Lower lobe of right lung (tissue), 2 donors: ENCODE measurements at regions not wholly inside any gene's neighbourhood (a gene's known extent, or its start where the extent isn't known, plus 50 kb on each side); places are given as distances from the start of the nearest gene placed in this dataset.

ENCODE experiments used
- ATAC-seq, 2 donors: fragments of 200-7000 bp; cut with Tn5 transposase; one replicate each; pipeline ENCODE4 v1.9.1; 2020 to 2022; ENCODE audit warnings: mild to moderate bottlenecking in 2 of 2, moderate library complexity in 2 of 2
- DNase-seq: peaks from one replicate; pipeline ENCODE4 v3.0.0-alpha.2; 2020
- H3K27ac ChIP-seq: fragments of 200-600 bp; one replicate; pipeline ENCODE4 v1.8.0; 2022
- H3K27me3 ChIP-seq: fragments of 200-600 bp; one replicate; pipeline ENCODE4 v1.8.0; 2022; ENCODE audit warnings: low read depth
- H3K36me3 ChIP-seq: fragments of 200-600 bp; one replicate; pipeline ENCODE4 v1.8.0; 2022; ENCODE audit warnings: mild to moderate bottlenecking
- H3K4me1 ChIP-seq: fragments of 200-600 bp; one replicate; pipeline ENCODE4 v1.8.0; 2022
- H3K4me3 ChIP-seq: fragments of 200-600 bp; one replicate; pipeline ENCODE4 v1.8.0; 2022; ENCODE audit warnings: mild to moderate bottlenecking
- H3K9me3 ChIP-seq: fragments of 200-600 bp; one replicate; pipeline ENCODE4 v1.8.0; 2022
- intact Hi-C: fragments of 100-400 bp; cut with DNase I; formaldehyde crosslinking; loops from one replicate; pipeline ENCODE4 v1.11.0; 2022
- TF ChIP-seq, protein P1 (sequence below): fragments of 200-600 bp; IDR thresholded peaks from one replicate; pipeline ENCODE4 v1.8.0; 2022; ENCODE audit warnings: antibody characterized with exemption, mild to moderate bottlenecking
- donor health status: DM: no; HTN: yes; CAD: no; lungs with severe emphysema.

DNA sequence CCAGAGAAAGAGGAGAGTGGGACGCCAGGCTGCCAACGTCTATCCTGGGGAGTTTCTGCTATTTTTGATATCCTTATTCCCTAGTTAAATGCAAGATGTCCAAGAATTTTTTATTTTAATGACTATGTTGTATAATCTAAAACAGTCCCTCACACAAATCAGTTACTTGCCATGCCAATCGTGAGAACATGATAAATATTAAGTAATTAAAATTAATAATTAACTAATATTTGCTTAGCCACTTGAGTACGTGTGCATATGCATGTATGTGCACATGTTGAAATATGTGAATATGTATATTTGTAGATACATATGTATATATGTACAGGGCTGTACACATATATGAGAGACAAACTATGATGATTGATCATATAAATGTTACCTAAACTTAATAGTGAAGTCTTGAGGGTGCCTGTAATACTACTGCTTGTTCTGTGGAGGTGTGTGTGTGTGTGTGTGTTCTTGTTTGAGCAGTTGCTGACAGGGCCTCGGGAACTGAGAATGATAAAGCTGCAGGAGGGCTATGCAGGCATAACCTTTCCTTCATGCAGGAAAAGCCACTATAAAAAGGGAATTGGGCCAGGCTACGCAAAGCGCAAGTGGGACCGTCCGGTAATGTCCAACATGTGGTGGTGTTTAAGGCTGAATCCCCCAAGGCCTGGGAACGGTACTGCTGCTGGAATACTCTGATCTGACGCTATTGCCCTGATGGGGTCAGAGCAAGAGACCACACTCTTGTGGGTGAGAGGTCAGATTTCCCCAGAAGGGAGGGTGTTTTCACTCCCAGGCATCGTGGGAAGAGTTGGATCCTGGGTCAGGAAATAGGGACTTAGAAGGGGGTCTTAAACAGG is 148.3 kb upstream of the TBX18 start:
- DNase-seq (no peak), ATAC-seq (no peak)
- Histone ChIP-seq H3K27ac (no peak overlapping the region), H3K9me3 (no peaks in the 10 kb centered on the region), H3K27me3 (no peaks in the 10 kb centered on the region), H3K36me3 (no peaks in the 10 kb centered on the region), H3K4me3 (no peak overlapping the region), H3K4me1 (no peaks in the 10 kb centered on the region)
- TF ChIP-seq, protein P1, sequence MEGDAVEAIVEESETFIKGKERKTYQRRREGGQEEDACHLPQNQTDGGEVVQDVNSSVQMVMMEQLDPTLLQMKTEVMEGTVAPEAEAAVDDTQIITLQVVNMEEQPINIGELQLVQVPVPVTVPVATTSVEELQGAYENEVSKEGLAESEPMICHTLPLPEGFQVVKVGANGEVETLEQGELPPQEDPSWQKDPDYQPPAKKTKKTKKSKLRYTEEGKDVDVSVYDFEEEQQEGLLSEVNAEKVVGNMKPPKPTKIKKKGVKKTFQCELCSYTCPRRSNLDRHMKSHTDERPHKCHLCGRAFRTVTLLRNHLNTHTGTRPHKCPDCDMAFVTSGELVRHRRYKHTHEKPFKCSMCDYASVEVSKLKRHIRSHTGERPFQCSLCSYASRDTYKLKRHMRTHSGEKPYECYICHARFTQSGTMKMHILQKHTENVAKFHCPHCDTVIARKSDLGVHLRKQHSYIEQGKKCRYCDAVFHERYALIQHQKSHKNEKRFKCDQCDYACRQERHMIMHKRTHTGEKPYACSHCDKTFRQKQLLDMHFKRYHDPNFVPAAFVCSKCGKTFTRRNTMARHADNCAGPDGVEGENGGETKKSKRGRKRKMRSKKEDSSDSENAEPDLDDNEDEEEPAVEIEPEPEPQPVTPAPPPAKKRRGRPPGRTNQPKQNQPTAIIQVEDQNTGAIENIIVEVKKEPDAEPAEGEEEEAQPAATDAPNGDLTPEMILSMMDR: no peak
- intact Hi-C loops: no loop called here

DNA sequence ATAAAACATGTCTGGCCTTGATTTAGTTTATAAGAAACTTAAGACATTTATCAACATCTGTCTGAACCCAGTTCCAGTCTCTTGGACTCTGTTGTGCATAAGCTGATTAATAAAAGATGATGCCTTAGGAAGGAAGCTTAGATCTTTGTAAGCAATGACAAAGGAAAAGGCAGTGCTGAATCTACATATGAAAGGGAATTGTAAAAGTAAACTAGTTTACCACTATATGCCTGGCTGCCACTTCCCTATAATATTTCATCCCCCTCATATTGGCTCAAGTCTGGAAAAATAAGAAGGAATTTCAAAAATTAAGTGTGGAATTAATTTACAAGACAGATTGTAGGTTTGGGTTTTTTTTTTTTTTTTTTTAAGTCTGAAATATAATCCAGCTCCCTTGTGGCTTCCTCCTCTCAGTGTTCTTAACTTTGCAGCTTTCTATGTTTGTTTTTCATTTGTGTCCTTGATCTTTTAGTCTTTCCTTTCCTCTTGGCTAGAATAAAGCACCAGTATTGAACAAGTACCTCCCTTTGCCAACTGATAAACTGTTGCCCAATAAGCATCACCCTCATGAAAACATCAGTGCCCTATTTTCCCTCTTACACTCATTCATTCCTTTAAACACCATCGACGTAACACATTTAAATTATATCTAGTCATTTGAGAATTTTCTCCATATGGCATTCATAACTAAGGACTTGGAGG is 146.7 kb upstream of the TBX18 start:
- TF ChIP-seq, protein P1: no peak
- Histone ChIP-seq H3K9me3 (no peaks in the 10 kb centered on the region), H3K4me3 (no peak overlapping the region), H3K27me3 (no peaks in the 10 kb centered on the region), H3K36me3 (no peaks in the 10 kb centered on the region), H3K27ac (no peak overlapping the region), H3K4me1 (no peaks in the 10 kb centered on the region)
- intact Hi-C loops: no loop called here
- DNase-seq: no peak
- ATAC-seq: no peak

- Histone ChIP-seq H3K4me3 (no peak overlapping the region), H3K27me3 (no peaks in the 10 kb centered on the region), H3K36me3 (no peaks in the 10 kb centered on the region), H3K27ac (no peak overlapping the region), H3K4me1 (no peaks in the 10 kb centered on the region), H3K9me3 (no peaks in the 10 kb centered on the region)
- TF ChIP-seq, protein P1: no peak
- intact Hi-C loops: no loop called here
- ATAC-seq (no peak), DNase-seq (no peak)
These were observed 144.0 kb upstream of the TBX18 start for GRCh38 chr6:84908304-84908904.

DNA sequence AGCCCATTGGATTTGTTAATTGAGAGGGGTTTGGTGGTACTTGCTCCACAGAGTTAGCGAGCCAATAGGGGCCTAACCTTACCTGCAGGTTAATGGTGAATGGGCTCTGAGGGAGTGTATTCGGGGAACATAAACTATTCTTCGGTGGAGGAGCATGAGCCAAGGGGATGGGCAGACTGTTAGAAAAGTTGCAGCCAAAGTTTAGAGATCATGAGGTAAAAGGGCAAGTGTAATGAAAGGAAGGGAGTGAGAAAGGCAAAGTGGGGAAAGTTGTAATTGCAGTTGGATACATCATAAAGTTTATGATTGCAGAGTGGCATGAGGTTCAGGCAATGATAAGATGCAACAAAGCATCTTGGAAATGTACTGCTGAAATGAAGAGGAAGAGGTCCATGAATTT is 142.1 kb upstream of the TBX18 start:
- TF ChIP-seq, protein P1: no peak
- no peak for ATAC-seq
- Histone ChIP-seq H3K4me1 (no peaks in the 10 kb centered on the region), H3K9me3 (no peaks in the 10 kb centered on the region), H3K27ac (no peak overlapping the region), H3K27me3 (no peaks in the 10 kb centered on the region), H3K36me3 (no peaks in the 10 kb centered on the region), H3K4me3 (no peak overlapping the region)
- intact Hi-C loops: no loop called here
- DNase-seq: no peak

GRCh38 chr6:84905823-84906222 is 141.4 kb upstream of the TBX18 start:
- Histone ChIP-seq H3K27me3 (no peaks in the 10 kb centered on the region), H3K4me1 (no peaks in the 10 kb centered on the region), H3K9me3 (no peaks in the 10 kb centered on the region), H3K4me3 (no peak overlapping the region), H3K27ac (no peak overlapping the region), H3K36me3 (no peaks in the 10 kb centered on the region)
- ATAC-seq: no peak
- TF ChIP-seq, protein P1: no peak
- DNase-seq: no peak
- intact Hi-C loops: no loop called here
